HepG2 (cell line): ENCODE measurements at regions not wholly inside any gene's neighbourhood (a gene's known extent, or its start where the extent isn't known, plus 50 kb on each side); places are given as distances from the start of the nearest gene placed in this dataset.

Experiments
- ATAC-seq: fragments of 200-7000 bp; cut with Tn5 transposase; 3 replicates; pipeline ENCODE4 v1.9.1; 2020; ENCODE audit warnings: mild to moderate bottlenecking, moderate library complexity
- BruUV-seq: library from RNA; stranded (reverse); fragments of 400-500 nt; replicated peaks from 2 replicates; lab custom pipeline; 2021; lab: Mats Ljungman, UMichigan
- CTCF ChIA-PET: fragments of 300-600 bp; formaldehyde crosslinking; extraction: SDS; loops from one replicate; lab custom pipeline; 2021; ENCODE audit warnings: low total read pairs, inconsistent platforms, low intra/inter-chr PET ratio; lab: Yijun Ruan, JAX
- POLR2A ChIA-PET: fragments of 350-600 bp; sonication (Branson Sonifier 250); formaldehyde crosslinking; loops from one replicate; lab custom pipeline; 2020; ENCODE audit warnings: antibody characterized with exemption, inconsistent platforms; lab: Yijun Ruan, JAX
- DNase-seq: peaks from one replicate; pipeline ENCODE4 v3.0.0-alpha.2; 2015; ENCODE audit warnings: low spot score
- FAIRE-seq: peaks from 3 replicates; lab custom pipeline; 2011; peaks lifted over from hg19 to GRCh38; lab: Jason Lieb, UNC
- H2AFZ ChIP-seq: one replicate; pipeline ENCODE4 v1.6.1; 2011; ENCODE audit warnings: low read length, inconsistent platforms
- H3K27ac ChIP-seq: fragments of 300-600 bp; 3 replicates; pipeline ENCODE4 v1.8.0; 2011; ENCODE audit warnings: mixed run types, mild to moderate bottlenecking, mixed read lengths, low read length, inconsistent platforms; ENCODE audit not compliant: insufficient read depth; ENCODE audit errors: extremely low read length
- H3K27me3 ChIP-seq, 2 experiments: fragments of 200-600 bp in 1 of 2; 2 replicates in 1 of 2; 3 replicates in 1 of 2; pipeline versions ENCODE4 v1.6.0 to v1.8.0; 2011; ENCODE audit warnings: low read length in 2 of 2, mild to moderate bottlenecking in 2 of 2, moderate library complexity in 2 of 2, inconsistent platforms in 1 of 2; ENCODE audit not compliant: insufficient read depth in 2 of 2, control insufficient read depth in 1 of 2
- H3K36me3 ChIP-seq, 2 experiments: fragments of 200-600 bp in 1 of 2; replicated peaks in 1 of 2; 2 replicates in 1 of 2; 3 replicates in 1 of 2; pipeline versions ENCODE4 v1.5.1 to v1.8.0; 2011; ENCODE audit warnings: low read length in 2 of 2, inconsistent platforms in 1 of 2; ENCODE audit not compliant: insufficient read depth in 2 of 2, control insufficient read depth in 1 of 2
- H3K4me1 ChIP-seq: 2 replicates; pipeline ENCODE4 v1.5.1; 2012; ENCODE audit warnings: low read length, inconsistent platforms; ENCODE audit not compliant: insufficient read depth
- H3K4me2 ChIP-seq: 2 replicates; pipeline ENCODE4 v1.6.0; 2011; ENCODE audit warnings: low read depth, low read length, inconsistent platforms
- H3K4me3 ChIP-seq, 3 experiments: fragments of 200-600 bp in 1 of 3; sonication (generic), shearing (Covaris generic) in 1 of 3; replicated peaks in 1 of 3; 2 replicates each; pipeline ENCODE4 v1.5.1; 2011 to 2016; ENCODE audit warnings: low read length in 3 of 3, inconsistent platforms in 2 of 3, low read depth in 2 of 3, mild to moderate bottlenecking in 2 of 3, control low read depth in 1 of 3, mixed read lengths in 1 of 3; ENCODE audit not compliant: insufficient read depth in 1 of 3
- H3K79me2 ChIP-seq: one replicate; pipeline ENCODE4 v1.6.1; 2011; ENCODE audit warnings: low read length, inconsistent platforms; ENCODE audit not compliant: insufficient read depth
- H3K9ac ChIP-seq: 2 replicates; pipeline ENCODE4 v1.6.0; 2011; ENCODE audit warnings: mild to moderate bottlenecking, low read depth, low read length, inconsistent platforms; ENCODE audit not compliant: insufficient read depth
- H3K9me3 ChIP-seq: 2 replicates; pipeline ENCODE4 v1.5.1; 2012; ENCODE audit warnings: mild to moderate bottlenecking, low read length
- H4K20me1 ChIP-seq: 2 replicates; pipeline ENCODE4 v1.6.0; 2011; ENCODE audit warnings: inconsistent platforms, mild to moderate bottlenecking, low read length, moderate library complexity; ENCODE audit not compliant: insufficient read depth
- FOXA3 ChIP-seq: IDR thresholded peaks from 2 replicates; pipeline ENCODE4 v1.6.1; 2016; ENCODE audit warnings: missing genetic modification reagents, missing compliant biosample characterization
- HCFC1 ChIP-seq: fragments of 150-350 bp; IDR thresholded peaks from 2 replicates; pipeline ENCODE4 v1.6.1; 2014; ENCODE audit warnings: low read depth, low read length
- PITX1 ChIP-seq: sonication (generic); formaldehyde crosslinking; IDR thresholded peaks from 2 replicates; pipeline ENCODE4 v1.5.1; 2020; ENCODE audit warnings: mild to moderate bottlenecking, missing genetic modification reagents
- SMARCC2 ChIP-seq: fragments of 450-650 bp; IDR thresholded peaks from 2 replicates; pipeline ENCODE4 v1.6.1; 2017; ENCODE audit warnings: antibody characterized with exemption, mild to moderate bottlenecking
- TAF1 ChIP-seq: sonication (generic); formaldehyde crosslinking; IDR thresholded peaks from 2 replicates; pipeline ENCODE4 v1.4.0; 2020; ENCODE audit warnings: missing genetic modification reagents
- YY1 ChIP-seq: IDR thresholded peaks from 2 replicates; pipeline ENCODE4 v1.6.1; 2011; ENCODE audit warnings: low read length, low read depth, moderate library complexity, mild to moderate bottlenecking; ENCODE audit not compliant: insufficient read depth, insufficient replicate concordance
- ZFP37 ChIP-seq: sonication (generic); formaldehyde crosslinking; IDR thresholded peaks from 2 replicates; pipeline ENCODE4 v1.4.0; 2020; ENCODE audit warnings: missing genetic modification reagents, borderline replicate concordance
- ZNF292 ChIP-seq: sonication (generic); formaldehyde crosslinking; IDR thresholded peaks from 2 replicates; pipeline ENCODE4 v1.8.1; 2022; ENCODE audit warnings: mild to moderate bottlenecking, low read depth, missing genetic modification reagents, borderline replicate concordance
- ZNF790 ChIP-seq: sonication (generic); formaldehyde crosslinking; IDR thresholded peaks from 2 replicates; pipeline ENCODE4 v1.8.0; 2022; ENCODE audit warnings: missing genetic modification reagents, mild to moderate bottlenecking, borderline replicate concordance
- WGBS: methylation state at CpG from one replicate; pipeline ENCODE4 v1.1.6; 2017; ENCODE audit warnings: low lambda C conversion rate; 5-methylcytosine and 5-hydroxymethylcytosine counted together
- in situ Hi-C: cut with HindIII; loops from 2 replicates; pipeline ENCODE4 v1.10.0; 2017; ENCODE audit warnings: low pct_unique_long_range_greater_than_20kb; ENCODE audit not compliant: extremely low pct_ligation_motif_present
- intact Hi-C: fragments of 100-400 bp; cut with micrococcal nuclease; formaldehyde crosslinking; loops from one replicate; pipeline ENCODE4 v1.10.0; 2022; ENCODE audit not compliant: unreplicated experiment

DNA sequence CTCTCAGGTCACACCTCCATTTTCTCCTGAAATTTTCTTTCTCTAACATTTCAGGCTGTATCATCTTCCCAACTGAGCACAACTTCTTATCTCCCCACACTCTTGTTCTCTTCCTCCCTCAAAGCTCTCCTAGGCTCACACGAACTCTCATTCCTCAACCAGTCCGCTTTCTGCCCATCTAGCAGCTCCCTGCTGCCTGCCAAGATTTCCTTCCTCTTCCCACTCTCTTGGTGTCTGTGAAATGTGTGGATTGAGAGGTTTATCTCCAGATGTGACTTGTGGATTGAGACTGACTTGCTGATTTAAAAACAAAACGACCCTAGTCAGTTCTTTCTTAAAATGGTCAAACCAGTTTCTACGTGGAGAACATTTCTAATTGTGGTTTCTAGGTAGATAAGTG is 106.3 kb downstream of the MTNR1B start (continued):
- TF ChIP-seq ZNF292 (CRISPR knock-in tag), result no peak
- no peak for TF ChIP-seq FOXA3 (CRISPR knock-in tag)
- no peak for TF ChIP-seq PITX1 (CRISPR knock-in tag)
- TF ChIP-seq SMARCC2, result no peak
- no peak for TF ChIP-seq ZFP37 (CRISPR knock-in tag)
- no peak for TF ChIP-seq TAF1 (CRISPR knock-in tag)

GRCh38 chr11:93080146-93080759 is 110.8 kb downstream of the MTNR1B start:
- Histone ChIP-seq H2AFZ (no peak overlapping the region), H3K9ac (no peak overlapping the region), H3K4me3 (no peak overlapping the region), H3K4me2 (no peak overlapping the region), H3K36me3 (no peaks in the 10 kb centered on the region), H3K4me1 (no peaks in the 10 kb centered on the region), H3K9me3 (no peaks in the 10 kb centered on the region), H3K27me3 (no peaks in the 10 kb centered on the region), H3K27ac (no peak overlapping the region), H4K20me1 (no peaks in the 10 kb centered on the region), H3K79me2 (no peaks in the 10 kb centered on the region)
- TF ChIP-seq HCFC1 (no peak), YY1 (no peak)
- BruUV-seq, result no TSS peak
- CTCF ChIA-PET, result no interaction called here
- intact Hi-C loops, result no loop called here
- in situ Hi-C loops, result no loop called here
- WGBS, result under 1% methylated on average over 6 of the region's 6 CpGs
- POLR2A ChIA-PET, result no interaction called here
- ATAC-seq (no peak), DNase-seq (no peak), FAIRE-seq (no peak)

DNA sequence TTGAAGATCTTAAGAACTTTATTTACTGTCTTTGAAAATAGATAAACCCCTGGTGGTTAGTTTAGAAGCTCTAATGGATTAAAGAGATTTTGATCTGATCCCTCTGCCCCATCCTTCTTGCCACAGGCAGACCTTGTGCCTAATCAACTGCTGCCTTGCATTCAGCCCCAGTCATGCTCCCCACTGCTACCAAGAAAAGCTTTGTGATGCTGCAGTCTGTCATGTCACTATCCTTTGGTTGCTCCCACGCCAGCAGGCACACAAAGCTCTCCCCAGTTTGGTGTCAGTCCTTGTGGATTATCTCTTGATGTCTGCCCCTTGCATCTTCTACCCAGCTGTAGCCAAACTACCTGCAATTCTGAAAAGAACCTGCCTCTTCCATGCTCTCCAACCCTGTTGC is 112.2 kb downstream of the MTNR1B start:
- H3K9me3 ChIP-seq, result no peaks in the 10 kb centered on the region
- no peaks in the 10 kb centered on the region for H4K20me1 ChIP-seq
- H3K27me3 ChIP-seq, result no peaks in the 10 kb centered on the region
- in situ Hi-C loops, result no loop called here
- H3K4me2 ChIP-seq, result no peak overlapping the region
- no peaks in the 10 kb centered on the region for H3K36me3 ChIP-seq
- FAIRE-seq, result no peak
- no peak overlapping the region for H2AFZ ChIP-seq
- 0% methylated on average over 1 of the region's 1 CpG for WGBS
- no TSS peak for BruUV-seq
- intact Hi-C loops, result no loop called here
- no peaks in the 10 kb centered on the region for H3K79me2 ChIP-seq
- no peaks in the 10 kb centered on the region for H3K4me1 ChIP-seq
- H3K27ac ChIP-seq, result no peak overlapping the region
- no peak overlapping the region for H3K4me3 ChIP-seq
- no peak for TF ChIP-seq ZNF790 (CRISPR knock-in tag)
- TF ChIP-seq, all 625 proteins: peak for 0
- H3K9ac ChIP-seq, result no peak overlapping the region
- CTCF ChIA-PET, result no interaction called here
- DNase-seq (no peak), ATAC-seq (no peak)
- POLR2A ChIA-PET, result no interaction called here
